H9 (cell line): ENCODE measurements at regions not wholly inside any gene's neighbourhood (a gene's known extent, or its start where the extent isn't known, plus 50 kb on each side); places are given as distances from the start of the nearest gene placed in this dataset.

Experiments used
- DNase-seq: peaks from one replicate; pipeline ENCODE4 v3.0.0-alpha.2; 2017
- H2AFZ ChIP-seq: one replicate; pipeline ENCODE4 v1.6.1; 2013; ENCODE audit warnings: mild to moderate bottlenecking, low read length, control low read depth, moderate library complexity
- H2AK5ac ChIP-seq: 2 replicates; pipeline ENCODE4 v1.6.1; 2013; ENCODE audit warnings: low read length, control low read depth, mixed read lengths; ENCODE audit not compliant: insufficient read length
- H2BK120ac ChIP-seq: one replicate; pipeline ENCODE4 v1.6.1; 2013; ENCODE audit warnings: low read depth, mild to moderate bottlenecking, low read length, control low read depth, inconsistent platforms; ENCODE audit not compliant: poor library complexity, severe bottlenecking
- H2BK12ac ChIP-seq: 2 replicates; pipeline ENCODE4 v1.6.1; 2013; ENCODE audit warnings: low read length, control low read depth, mixed read lengths, low read depth; ENCODE audit not compliant: insufficient read length
- H2BK15ac ChIP-seq: 2 replicates; pipeline ENCODE4 v1.6.1; 2013; ENCODE audit warnings: low read depth, low read length, control low read depth
- H2BK20ac ChIP-seq: one replicate; pipeline ENCODE4 v1.6.1; 2013; ENCODE audit warnings: low read depth, mild to moderate bottlenecking, low read length, control low read depth, inconsistent platforms; ENCODE audit not compliant: poor library complexity, severe bottlenecking
- H2BK5ac ChIP-seq: 2 replicates; pipeline ENCODE4 v1.6.1; 2013; ENCODE audit warnings: low read length, control low read depth, mixed read lengths; ENCODE audit not compliant: insufficient read length
- H3K14ac ChIP-seq: 2 replicates; pipeline ENCODE4 v1.6.1; 2013; ENCODE audit warnings: low read length, control low read depth; ENCODE audit not compliant: insufficient read depth
- H3K18ac ChIP-seq: 2 replicates; pipeline ENCODE4 v1.6.1; 2013; ENCODE audit warnings: low read depth, mild to moderate bottlenecking, mixed read lengths, low read length, control low read depth; ENCODE audit not compliant: insufficient read length
- H3K23ac ChIP-seq: 2 replicates; pipeline ENCODE4 v1.6.1; 2013; ENCODE audit warnings: low read length, control low read depth, mixed read lengths, low read depth; ENCODE audit not compliant: insufficient read length
- H3K23me2 ChIP-seq: 2 replicates; pipeline ENCODE4 v1.6.1; 2013; ENCODE audit warnings: low read depth, mild to moderate bottlenecking, mixed read lengths, low read length, control low read depth; ENCODE audit not compliant: insufficient read length, poor library complexity, severe bottlenecking
- H3K27ac ChIP-seq: 2 replicates; pipeline ENCODE4 v1.5.1; 2013; ENCODE audit warnings: low read length, control low read depth, mixed read lengths, low read depth; ENCODE audit not compliant: insufficient read length
- H3K27me3 ChIP-seq: 2 replicates; pipeline ENCODE4 v1.6.1; 2013; ENCODE audit warnings: low read length, control low read depth, inconsistent platforms; ENCODE audit not compliant: insufficient read depth
- H3K4ac ChIP-seq: 2 replicates; pipeline ENCODE4 v1.6.1; 2013; ENCODE audit warnings: low read depth, mild to moderate bottlenecking, control low read depth, inconsistent platforms, low read length, moderate library complexity
- H3K4me1 ChIP-seq: 2 replicates; pipeline ENCODE4 v1.6.1; 2013; ENCODE audit warnings: low read length, control low read depth, inconsistent platforms; ENCODE audit not compliant: insufficient read depth
- H3K4me2 ChIP-seq: 2 replicates; pipeline ENCODE4 v1.6.1; 2013; ENCODE audit warnings: low read length, control low read depth, mixed read lengths; ENCODE audit not compliant: insufficient read length, insufficient read depth
- H3K56ac ChIP-seq: 2 replicates; pipeline ENCODE4 v1.6.1; 2013; ENCODE audit warnings: low read depth, mild to moderate bottlenecking, mixed read lengths, low read length, control low read depth; ENCODE audit not compliant: insufficient read length
- H3K79me1 ChIP-seq: 2 replicates; pipeline ENCODE4 v1.6.1; 2013; ENCODE audit warnings: low read depth, mild to moderate bottlenecking, moderate library complexity, low read length, control low read depth, inconsistent platforms; ENCODE audit not compliant: insufficient read depth, poor library complexity, severe bottlenecking
- H3K79me2 ChIP-seq: 2 replicates; pipeline ENCODE4 v1.6.1; 2013; ENCODE audit warnings: low read length, control low read depth, inconsistent platforms; ENCODE audit not compliant: insufficient read depth
- H3K9ac ChIP-seq: 2 replicates; pipeline ENCODE4 v1.6.1; 2013; ENCODE audit warnings: low read length, control low read depth, mixed read lengths; ENCODE audit not compliant: insufficient read length; ENCODE audit errors: extremely low read depth
- H3K9me3 ChIP-seq: one replicate; pipeline ENCODE4 v1.6.1; 2013; ENCODE audit warnings: low read depth, low read length, inconsistent platforms; ENCODE audit not compliant: control insufficient read depth
- H3T11ph ChIP-seq: one replicate; pipeline ENCODE4 v1.6.1; 2013; ENCODE audit warnings: mild to moderate bottlenecking, low read length, control low read depth, inconsistent platforms
- H4K20me1 ChIP-seq: one replicate; pipeline ENCODE4 v1.6.1; 2013; ENCODE audit not compliant: control insufficient read depth, insufficient read length, insufficient read depth
- H4K5ac ChIP-seq: 2 replicates; pipeline ENCODE4 v1.6.1; 2013; ENCODE audit warnings: low read depth, mild to moderate bottlenecking, mixed read lengths, low read length, control low read depth; ENCODE audit not compliant: insufficient read length
- H4K8ac ChIP-seq: replicated peaks from 2 replicates; pipeline ENCODE4 v1.6.1; 2013; ENCODE audit warnings: low read length, control low read depth, mixed read lengths, low read depth; ENCODE audit not compliant: insufficient read length
- H4K91ac ChIP-seq: 2 replicates; pipeline ENCODE4 v1.6.1; 2013; ENCODE audit warnings: low read depth, mild to moderate bottlenecking, moderate library complexity, mixed read lengths, low read length, control low read depth; ENCODE audit not compliant: insufficient read length
- H3K27ac Mint-ChIP-seq, 3 experiments: 2 replicates in 2 of 3; 3 replicates in 1 of 3; pipeline ENCODE4 v1.8.0; 2020 to 2021; ENCODE audit warnings: mixed read lengths in 3 of 3, mild to moderate bottlenecking in 1 of 3, moderate library complexity in 1 of 3
- H3K27me3 Mint-ChIP-seq: 2 replicates; pipeline ENCODE4 v1.8.0; 2021; ENCODE audit warnings: low read depth, mild to moderate bottlenecking, moderate library complexity, mixed read lengths
- H3K36me3 Mint-ChIP-seq, 3 experiments: 2 replicates in 2 of 3; 3 replicates in 1 of 3; pipeline ENCODE4 v1.8.0; 2020 to 2021; ENCODE audit warnings: low read depth in 3 of 3, mixed read lengths in 3 of 3; ENCODE audit not compliant: insufficient read depth in 1 of 3
- H3K4me1 Mint-ChIP-seq, 2 experiments: 2 replicates each; pipeline ENCODE4 v1.8.0; 2020; ENCODE audit warnings: mixed read lengths in 2 of 2
- H3K4me3 Mint-ChIP-seq, 2 experiments: 2 replicates in 1 of 2; 3 replicates in 1 of 2; pipeline ENCODE4 v1.8.0; 2020 to 2021; ENCODE audit warnings: mild to moderate bottlenecking in 2 of 2, mixed read lengths in 2 of 2, moderate library complexity in 1 of 2
- H3K9me3 Mint-ChIP-seq, 2 experiments: 2 replicates in 1 of 2; 3 replicates in 1 of 2; pipeline ENCODE4 v1.8.0; 2020; ENCODE audit warnings: mild to moderate bottlenecking in 2 of 2, mixed read lengths in 2 of 2, moderate library complexity in 1 of 2
- WGBS: extraction: QIAGEN DNeasy Blood & Tissue Kit; methylation state at CpG from one replicate; pipeline ENCODE4 v1.1.7; 2013; ENCODE audit warnings: missing lambda C conversion rate, low lambda C conversion rate, mixed read lengths; ENCODE audit not compliant: insufficient read length; ENCODE audit errors: extremely low coverage; 5-methylcytosine and 5-hydroxymethylcytosine counted together
- TF ChIP-seq, protein P1 (sequence below): fragments of 200-600 bp; sonication (generic); conservative IDR thresholded peaks from 3 replicates; pipeline ENCODE4 v1.8.0; 2021; ENCODE audit warnings: antibody characterized with exemption, mild to moderate bottlenecking

DNA sequence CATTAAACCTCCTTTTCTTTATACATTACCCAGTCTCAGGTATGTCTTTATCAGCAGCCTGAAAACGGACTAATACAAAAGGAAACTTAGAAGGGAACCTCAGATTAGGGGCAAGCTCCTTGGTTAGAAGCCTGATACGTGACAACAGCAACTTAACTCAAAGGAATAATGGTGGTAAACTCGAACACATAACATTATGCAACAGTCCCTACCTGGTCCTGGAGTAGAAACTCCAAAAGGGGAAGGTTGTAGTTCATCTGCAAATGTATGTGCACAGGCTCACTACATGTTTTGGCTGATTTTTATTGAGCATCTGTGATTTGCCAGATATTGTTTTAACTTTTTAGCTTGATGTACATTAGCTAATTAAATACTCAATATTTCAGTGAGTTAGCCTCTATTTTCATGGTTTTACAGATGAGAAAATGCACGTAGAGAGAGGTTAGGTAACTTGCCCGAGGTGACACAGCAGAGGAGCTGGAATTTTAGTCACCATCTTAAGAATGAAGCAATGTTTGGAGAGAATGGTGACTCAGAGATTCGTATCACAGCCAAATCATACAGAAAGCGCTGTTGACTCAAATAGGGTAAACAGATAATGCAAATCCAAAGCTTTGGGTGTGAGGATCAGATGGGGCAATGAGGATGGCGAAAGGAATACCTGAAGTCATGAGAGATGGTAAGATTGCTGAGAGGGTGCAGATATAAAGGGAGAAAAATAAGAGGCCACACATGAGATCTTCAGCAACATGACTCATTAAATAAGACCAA is 194.9 kb upstream of the RBFOX1 start:
- Histone ChIP-seq H3K56ac (no peak overlapping the region), H2BK120ac (no peak overlapping the region), H3K79me2 (no peaks in the 10 kb centered on the region), H3K27ac (no peak overlapping the region), H2BK12ac (no peak overlapping the region), H2BK20ac (no peak overlapping the region), H2AK5ac (no peak overlapping the region), H3K9me3 (no peaks in the 10 kb centered on the region), H4K91ac (no peak overlapping the region), H2BK5ac (no peak overlapping the region), H3K79me1 (no peaks in the 10 kb centered on the region), H3K4me1 (no peaks in the 10 kb centered on the region), H4K20me1 (no peaks in the 10 kb centered on the region), H3K4me2 (no peak overlapping the region), H3K9ac (no peak overlapping the region), H3K4ac (no peak overlapping the region), H2BK15ac (no peak overlapping the region), H3K27me3 (no peaks in the 10 kb centered on the region), H4K5ac (no peak overlapping the region), H3T11ph (no peak overlapping the region), H4K8ac (no peak overlapping the region), H3K23me2 (no peaks in the 10 kb centered on the region), H2AFZ (no peak overlapping the region), H3K23ac (no peak overlapping the region), H3K18ac (no peak overlapping the region), H3K14ac (no peak overlapping the region)
- no peak for DNase-seq
- Mint-ChIP-seq H3K36me3 (no peaks in the 10 kb centered on the region), H3K4me1 (no peaks in the 10 kb centered on the region), H3K4me3 (no peak overlapping the region), H3K27ac (no peak overlapping the region), H3K9me3 (no peaks in the 10 kb centered on the region), H3K27me3 (peaks cover 4% of the 10 kb centered on the region)
- TF ChIP-seq, protein P1, sequence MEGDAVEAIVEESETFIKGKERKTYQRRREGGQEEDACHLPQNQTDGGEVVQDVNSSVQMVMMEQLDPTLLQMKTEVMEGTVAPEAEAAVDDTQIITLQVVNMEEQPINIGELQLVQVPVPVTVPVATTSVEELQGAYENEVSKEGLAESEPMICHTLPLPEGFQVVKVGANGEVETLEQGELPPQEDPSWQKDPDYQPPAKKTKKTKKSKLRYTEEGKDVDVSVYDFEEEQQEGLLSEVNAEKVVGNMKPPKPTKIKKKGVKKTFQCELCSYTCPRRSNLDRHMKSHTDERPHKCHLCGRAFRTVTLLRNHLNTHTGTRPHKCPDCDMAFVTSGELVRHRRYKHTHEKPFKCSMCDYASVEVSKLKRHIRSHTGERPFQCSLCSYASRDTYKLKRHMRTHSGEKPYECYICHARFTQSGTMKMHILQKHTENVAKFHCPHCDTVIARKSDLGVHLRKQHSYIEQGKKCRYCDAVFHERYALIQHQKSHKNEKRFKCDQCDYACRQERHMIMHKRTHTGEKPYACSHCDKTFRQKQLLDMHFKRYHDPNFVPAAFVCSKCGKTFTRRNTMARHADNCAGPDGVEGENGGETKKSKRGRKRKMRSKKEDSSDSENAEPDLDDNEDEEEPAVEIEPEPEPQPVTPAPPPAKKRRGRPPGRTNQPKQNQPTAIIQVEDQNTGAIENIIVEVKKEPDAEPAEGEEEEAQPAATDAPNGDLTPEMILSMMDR: no peak
- WGBS: no CpG with 5 or more reads among the region's 8 CpGs
